ENCODE measurements at regions not wholly inside any gene's neighbourhood (a gene's known extent, or its start where the extent isn't known, plus 50 kb on each side); places are given as distances from the start of the nearest gene placed in this dataset.
"Not testable (repeated sequence)": the region's sequence is repeated elsewhere in the genome, so short reads cannot be mapped to it uniquely, and the experiment has no call there.

DNA sequence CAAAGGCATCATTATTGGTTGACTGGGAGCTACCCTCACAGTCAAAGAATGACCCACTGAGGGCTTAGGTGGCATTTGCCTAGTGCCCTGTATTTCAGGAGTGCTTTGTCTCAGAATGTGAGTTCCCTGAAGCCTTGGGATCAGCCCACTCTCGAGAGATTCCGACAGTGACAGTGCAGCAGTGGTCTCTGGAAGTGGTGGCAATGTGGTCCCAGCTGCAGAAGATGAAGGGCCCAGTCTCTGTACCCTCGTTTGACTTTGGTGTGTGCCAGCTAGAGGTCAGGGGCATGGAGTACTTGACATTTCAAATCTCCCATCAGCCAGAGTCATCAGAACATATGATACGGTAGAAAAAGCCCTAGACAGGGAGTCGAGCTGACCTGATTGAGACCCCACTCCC lies 153.7 kb downstream of the EFNB1 start:
- Histone ChIP-seq H3K4me3 (no peak overlapping the region), H3K9ac (ENCODE audit: low read depth in 2 of 2, low read length in 2 of 2) (no peak overlapping the region), H3K4me1 (no peaks in the 10 kb centered on the region), H3K27me3 (no peaks in the 10 kb centered on the region), H3K9me3 (no peaks in the 10 kb centered on the region), H3K36me3 (no peaks in the 10 kb centered on the region), H3K27ac (no peak overlapping the region)
- no peak for DNase-seq
- TF ChIP-seq, protein P1, sequence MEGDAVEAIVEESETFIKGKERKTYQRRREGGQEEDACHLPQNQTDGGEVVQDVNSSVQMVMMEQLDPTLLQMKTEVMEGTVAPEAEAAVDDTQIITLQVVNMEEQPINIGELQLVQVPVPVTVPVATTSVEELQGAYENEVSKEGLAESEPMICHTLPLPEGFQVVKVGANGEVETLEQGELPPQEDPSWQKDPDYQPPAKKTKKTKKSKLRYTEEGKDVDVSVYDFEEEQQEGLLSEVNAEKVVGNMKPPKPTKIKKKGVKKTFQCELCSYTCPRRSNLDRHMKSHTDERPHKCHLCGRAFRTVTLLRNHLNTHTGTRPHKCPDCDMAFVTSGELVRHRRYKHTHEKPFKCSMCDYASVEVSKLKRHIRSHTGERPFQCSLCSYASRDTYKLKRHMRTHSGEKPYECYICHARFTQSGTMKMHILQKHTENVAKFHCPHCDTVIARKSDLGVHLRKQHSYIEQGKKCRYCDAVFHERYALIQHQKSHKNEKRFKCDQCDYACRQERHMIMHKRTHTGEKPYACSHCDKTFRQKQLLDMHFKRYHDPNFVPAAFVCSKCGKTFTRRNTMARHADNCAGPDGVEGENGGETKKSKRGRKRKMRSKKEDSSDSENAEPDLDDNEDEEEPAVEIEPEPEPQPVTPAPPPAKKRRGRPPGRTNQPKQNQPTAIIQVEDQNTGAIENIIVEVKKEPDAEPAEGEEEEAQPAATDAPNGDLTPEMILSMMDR (IDR thresholded peaks at IDR 0.05), result no peak
- intact Hi-C loops (cut with DNase I), result no loop called here

- no peaks in the 10 kb centered on the region for H3K4me1 ChIP-seq
- no peak overlapping the region for H3K27ac ChIP-seq
- H3K36me3 ChIP-seq, result no peaks in the 10 kb centered on the region
- TF ChIP-seq, protein P1 (IDR thresholded peaks at IDR 0.05), result no peak
- intact Hi-C loops (cut with DNase I), result no loop called here
- no peaks in the 10 kb centered on the region for H3K9me3 ChIP-seq
- no peak for DNase-seq
- no peaks in the 10 kb centered on the region for H3K27me3 ChIP-seq
- H3K9ac ChIP-seq (ENCODE audit: low read depth in 2 of 2, low read length in 2 of 2), result no peak overlapping the region
- no peak overlapping the region for H3K4me3 ChIP-seq
Observed at GRCh38 chrX:68980906-68981616, 152.2 kb downstream of the EFNB1 start.

DNA sequence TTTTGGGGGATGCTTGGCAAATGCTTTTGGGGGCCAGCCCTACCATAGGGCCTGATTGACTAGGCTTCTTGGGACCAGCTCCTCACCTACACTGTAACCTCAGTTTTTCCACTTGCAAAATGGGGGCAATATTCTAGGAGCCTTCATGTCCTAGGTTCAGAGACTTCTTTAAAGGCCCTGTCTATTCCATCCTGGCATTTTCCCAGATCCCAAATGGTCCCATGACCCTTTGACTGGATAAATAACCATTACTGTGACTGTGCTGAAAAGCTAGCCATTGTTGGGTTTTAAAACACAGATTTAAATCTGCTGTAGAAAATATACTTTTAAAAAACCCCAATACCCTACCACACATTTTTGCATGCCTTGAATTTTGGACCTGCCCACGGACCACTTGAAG lies 149.8 kb downstream of the EFNB1 start:
- intact Hi-C loops (cut with DNase I), result no loop called here

GRCh38 chrX:68978255-68978654 lies 149.4 kb downstream of the EFNB1 start:
- TF ChIP-seq, protein P1 (IDR thresholded peaks at IDR 0.05), result no peak
- Histone ChIP-seq H3K4me1 (no peaks in the 10 kb centered on the region), H3K36me3 (no peaks in the 10 kb centered on the region), H3K9me3 (no peaks in the 10 kb centered on the region), H3K27me3 (no peaks in the 10 kb centered on the region), H3K27ac (no peak overlapping the region), H3K4me3 (no peak overlapping the region), H3K9ac (ENCODE audit: low read depth in 2 of 2, low read length in 2 of 2) (no peak overlapping the region)
- intact Hi-C loops (cut with DNase I), result no loop called here
- DNase-seq, result no peak

More for the DNA sequence above, 149.8 kb downstream of the EFNB1 start:
- TF ChIP-seq, protein P1 (IDR thresholded peaks at IDR 0.05), result no peak
- no peak for DNase-seq
- Histone ChIP-seq H3K4me1 (no peaks in the 10 kb centered on the region), H3K27me3 (no peaks in the 10 kb centered on the region), H3K36me3 (no peaks in the 10 kb centered on the region), H3K9me3 (no peaks in the 10 kb centered on the region), H3K4me3 (no peak overlapping the region), H3K27ac (no peak overlapping the region), H3K9ac (ENCODE audit: low read depth in 2 of 2, low read length in 2 of 2) (no peak overlapping the region)

- H3K4me3 ChIP-seq, result no peak overlapping the region
- H3K36me3 ChIP-seq, result no peaks in the 10 kb centered on the region
- TF ChIP-seq, protein P1 (IDR thresholded peaks at IDR 0.05), result no peak
- intact Hi-C loops (cut with DNase I), result no loop called here
- H3K9ac ChIP-seq (ENCODE audit: low read depth in 2 of 2, low read length in 2 of 2), result no peak overlapping the region
- DNase-seq, result no peak
- no peaks in the 10 kb centered on the region for H3K27me3 ChIP-seq
- no peaks in the 10 kb centered on the region for H3K4me1 ChIP-seq
- no peaks in the 10 kb centered on the region for H3K9me3 ChIP-seq
- no peak overlapping the region for H3K27ac ChIP-seq
Observed at GRCh38 chrX:68953331-68953730, 124.5 kb downstream of the EFNB1 start.

DNA sequence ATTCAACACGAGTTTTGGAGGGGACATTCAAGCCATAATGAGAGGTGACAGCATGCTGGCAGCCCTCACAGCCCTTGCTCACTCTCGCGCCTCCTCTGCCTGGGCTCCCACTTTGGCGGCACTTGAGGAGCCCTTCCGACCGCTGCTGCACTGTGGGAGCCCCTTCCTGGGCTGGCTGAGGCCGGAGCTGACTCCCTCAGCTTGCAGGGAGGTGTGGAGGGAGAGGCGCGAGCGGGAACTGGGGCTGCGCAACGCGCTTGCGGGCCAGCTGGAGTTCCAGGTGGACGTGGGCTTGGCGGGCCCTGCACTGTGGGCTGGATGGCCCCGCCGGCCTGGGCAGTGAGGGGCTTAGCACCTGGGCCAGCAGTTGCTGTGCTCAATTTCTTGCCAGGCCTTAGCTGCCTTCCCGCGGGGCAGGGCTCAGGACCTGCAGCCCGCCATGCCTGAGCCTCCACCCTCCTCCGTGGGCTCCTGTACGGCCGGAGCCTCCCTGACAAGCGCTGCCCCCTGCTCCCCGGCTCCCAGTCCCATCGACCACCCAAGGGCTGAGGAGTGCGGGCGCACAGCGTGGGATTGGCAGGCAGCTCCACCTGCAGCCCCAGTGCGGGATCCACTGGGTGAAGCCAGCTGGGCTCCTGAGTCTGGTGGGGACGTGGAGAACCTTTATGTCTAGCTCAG lies 123.3 kb downstream of the EFNB1 start:
- H3K27me3 ChIP-seq; H3K4me1 ChIP-seq; H3K9me3 ChIP-seq; DNase-seq; H3K9ac ChIP-seq (ENCODE audit: low read depth in 2 of 2, low read length in 2 of 2); H3K27ac ChIP-seq; H3K36me3 ChIP-seq; H3K4me3 ChIP-seq; intact Hi-C loops (cut with DNase I): not testable (repeated sequence)

Data from colonic mucosa (tissue), 4 donors.